HG03135 (cell line): ENCODE measurements at regions not wholly inside any gene's neighbourhood (a gene's known extent, or its start where the extent isn't known, plus 50 kb on each side); places are given as distances from the start of the nearest gene placed in this dataset.
"Not testable (repeated sequence)": the region's sequence is repeated elsewhere in the genome, so short reads cannot be mapped to it uniquely, and the experiment has no call there.

ENCODE experiments used
- ATAC-seq: cut with Tn5 transposase; IDR thresholded peaks from one replicate; pipeline ENCODE4 v1.9.1; 2021; ENCODE audit warnings: mild to moderate bottlenecking, moderate library complexity; ENCODE audit not compliant: unreplicated experiment

DNA sequence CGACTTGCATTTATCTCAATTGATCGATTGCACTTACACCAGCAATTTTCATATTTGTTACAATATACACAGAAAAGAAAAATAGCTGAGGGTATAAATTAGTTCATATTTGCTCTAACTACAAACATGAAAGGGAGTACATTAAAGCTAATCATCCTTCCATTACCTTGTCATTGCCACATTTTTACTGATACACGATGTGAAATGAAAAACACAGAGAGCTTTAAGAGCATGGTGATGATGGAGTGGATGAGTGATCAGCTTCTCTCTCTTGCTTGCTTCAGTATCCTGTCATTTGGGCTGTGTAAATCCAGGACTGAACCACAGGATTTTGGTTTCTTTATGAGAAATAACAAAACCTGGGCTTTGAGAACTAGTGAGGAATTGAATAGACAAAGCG is 1207.5 kb upstream of the GOT2 start:
- ATAC-seq, result no peak

DNA sequence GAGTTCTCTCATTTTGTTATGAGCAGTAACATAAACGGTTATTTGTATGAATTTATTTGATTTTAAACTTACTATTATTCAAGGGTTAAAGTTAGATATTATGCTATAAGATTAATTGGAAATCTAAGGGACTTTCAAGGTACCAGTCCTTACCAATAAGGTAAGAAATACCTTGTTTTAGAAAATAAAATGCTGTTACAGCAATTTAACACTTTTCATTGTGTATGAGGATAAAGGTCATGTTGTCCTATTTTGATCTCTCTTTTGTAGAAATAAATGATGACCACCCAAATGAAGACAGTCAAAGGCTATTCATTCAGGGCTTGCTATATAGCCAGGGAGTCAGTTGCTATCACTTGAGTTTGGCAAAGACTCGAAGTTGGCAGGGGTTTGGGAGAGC is 1185.9 kb upstream of the GOT2 start:
- ATAC-seq, result no peak

DNA sequence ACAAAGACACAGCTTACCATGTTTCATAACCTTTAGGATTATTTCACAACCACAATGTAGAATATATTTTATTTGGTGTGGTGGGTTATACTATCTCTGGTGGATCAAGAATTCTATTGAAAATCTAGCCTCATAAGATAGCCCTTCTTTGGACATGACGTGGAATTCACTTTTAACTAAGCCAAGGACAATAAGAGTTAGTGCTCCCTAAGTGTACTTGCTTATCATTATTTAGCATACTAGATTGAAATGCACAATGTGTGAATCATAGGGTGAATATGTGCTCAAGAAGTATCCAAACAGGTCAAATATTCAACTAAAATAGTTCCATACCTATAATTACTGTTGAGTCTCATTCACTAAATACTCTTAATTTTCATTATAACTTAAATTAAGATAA is 1179.5 kb upstream of the GOT2 start:
- no peak for ATAC-seq

DNA sequence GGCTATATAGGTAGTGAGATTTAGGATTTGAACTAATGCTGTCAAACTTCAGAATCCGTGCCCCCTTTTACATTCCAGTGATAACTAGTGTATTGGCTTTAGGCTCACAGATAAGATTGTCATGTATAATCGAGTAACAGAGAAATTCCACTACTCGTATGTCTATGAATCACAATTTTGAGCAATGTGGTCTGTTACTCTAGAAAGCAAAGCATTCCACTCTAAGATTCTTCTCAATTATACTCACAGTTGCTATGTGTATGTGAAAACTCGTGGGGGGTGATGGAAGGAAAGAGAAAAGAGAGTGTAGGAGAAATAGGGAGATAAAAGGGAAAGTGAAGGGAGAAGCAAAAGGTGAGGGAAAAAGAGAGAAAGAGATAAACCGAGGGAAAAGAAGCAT is 1175.1 kb upstream of the GOT2 start:
- no peak for ATAC-seq

DNA sequence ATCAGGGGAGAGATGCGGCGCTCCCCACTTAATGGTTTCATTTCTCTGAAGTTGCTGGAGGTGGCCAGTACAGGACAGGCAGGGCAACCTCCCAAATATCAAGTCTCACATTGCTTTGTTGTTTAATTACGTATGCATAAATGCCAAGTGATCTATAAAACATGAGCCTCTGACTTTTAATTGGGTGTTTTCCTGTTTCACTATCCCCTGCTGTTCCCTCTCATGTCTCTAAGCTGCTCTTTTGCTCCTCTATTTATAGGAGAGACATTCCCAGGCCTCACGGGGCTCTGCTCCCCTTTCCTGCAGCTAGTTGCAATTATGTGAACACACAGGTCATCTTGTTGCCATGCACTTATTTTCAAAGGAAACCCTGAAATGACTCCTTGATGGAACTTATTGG is 1173.5 kb upstream of the GOT2 start:
- ATAC-seq, result no peak

DNA sequence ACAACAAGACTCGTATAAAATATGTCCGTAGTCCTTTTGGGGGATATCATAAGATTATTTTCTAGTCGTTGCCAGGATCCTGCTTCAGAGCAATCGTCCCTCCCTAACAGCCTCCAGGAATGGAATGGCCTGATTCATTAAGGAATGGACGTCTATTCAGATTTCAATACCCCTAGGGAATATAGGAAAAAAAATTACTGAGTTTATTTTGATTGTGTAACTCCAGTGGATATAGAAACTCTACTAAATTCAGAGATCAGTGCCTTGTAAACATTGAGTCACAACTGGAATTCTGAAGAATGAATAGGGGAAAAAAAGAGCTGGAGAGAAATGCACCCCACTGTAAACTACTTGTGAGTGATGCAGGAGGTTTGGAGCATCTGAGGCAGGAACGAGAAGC is 1171.5 kb upstream of the GOT2 start:
- ATAC-seq, result no peak

DNA sequence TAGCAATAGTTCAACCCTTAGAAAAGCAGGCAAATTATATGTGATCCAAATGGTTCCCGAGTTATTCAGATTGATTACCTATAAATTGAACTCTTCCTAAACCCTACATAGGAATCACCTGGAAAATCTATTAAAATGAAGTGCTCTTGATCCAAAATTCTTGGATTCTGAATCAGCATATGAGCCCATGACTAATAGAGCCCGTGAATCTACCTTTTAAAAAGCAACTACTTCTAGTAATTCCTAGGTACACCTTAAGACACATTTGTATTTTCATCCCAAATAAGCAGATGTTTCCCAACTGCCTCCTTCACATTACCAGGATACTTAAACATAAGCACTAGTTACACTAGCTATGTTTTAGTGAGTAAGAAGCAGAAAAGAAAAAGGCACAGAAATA is 1171.0 kb upstream of the GOT2 start:
- no peak for ATAC-seq

DNA sequence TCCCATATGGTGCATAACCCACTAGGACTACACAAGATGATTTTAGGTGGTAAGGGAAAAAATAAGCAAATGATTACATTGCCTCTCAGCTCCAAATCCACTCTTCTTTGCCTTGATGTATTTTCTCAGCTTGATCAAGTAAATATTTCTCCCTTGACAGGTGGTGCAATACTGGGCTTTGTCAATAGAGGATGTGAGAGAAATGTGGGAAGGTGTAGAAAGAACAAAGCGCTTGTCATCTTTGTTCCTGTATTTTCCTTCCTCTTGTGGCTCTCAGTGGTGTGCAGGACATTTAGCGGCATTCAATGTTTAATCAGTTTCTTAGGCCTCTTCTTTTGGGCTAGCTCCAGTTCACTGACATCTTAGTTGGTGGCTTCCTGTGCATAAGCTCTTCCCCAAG is 1165.8 kb upstream of the GOT2 start:
- ATAC-seq, result no peak

DNA sequence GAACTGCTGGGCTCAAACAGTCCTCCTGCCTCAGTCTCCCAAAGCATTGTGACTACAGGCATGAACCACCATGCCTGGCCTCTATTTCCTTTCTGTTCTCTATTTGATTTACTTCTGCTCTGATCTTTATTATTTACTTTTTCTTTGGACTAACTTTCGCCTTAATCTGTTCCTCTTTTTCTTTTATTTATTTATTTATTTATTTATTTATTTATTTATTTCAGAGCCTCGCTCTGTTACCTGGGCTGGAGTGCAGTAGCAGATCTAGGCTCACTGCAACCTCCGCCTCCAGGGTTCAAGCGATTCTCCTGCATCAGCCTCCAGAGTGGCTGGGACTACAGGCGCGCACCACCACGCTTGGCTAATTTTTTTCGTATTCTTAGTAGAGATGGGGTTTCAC is 1158.3 kb upstream of the GOT2 start:
- no peak for ATAC-seq

DNA sequence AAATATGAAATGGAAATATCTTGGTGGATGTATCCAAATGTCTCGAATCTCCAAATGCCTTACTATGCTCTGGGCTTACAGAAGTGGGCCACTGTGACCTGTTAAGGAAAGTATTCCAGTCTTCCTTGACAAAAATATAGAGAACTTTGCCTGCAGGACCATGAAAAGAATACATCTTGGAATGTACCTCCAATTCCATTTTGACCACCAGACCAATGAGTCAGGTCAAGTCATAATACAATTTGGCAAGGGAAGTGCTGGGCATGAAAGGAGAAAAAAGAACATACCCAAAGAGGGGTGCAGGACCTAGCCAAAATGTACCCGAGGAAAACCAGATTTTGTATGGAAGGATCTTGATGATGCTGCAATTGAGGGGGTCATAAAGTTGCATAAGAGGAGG is 1153.7 kb upstream of the GOT2 start:
- ATAC-seq, result no peak

DNA sequence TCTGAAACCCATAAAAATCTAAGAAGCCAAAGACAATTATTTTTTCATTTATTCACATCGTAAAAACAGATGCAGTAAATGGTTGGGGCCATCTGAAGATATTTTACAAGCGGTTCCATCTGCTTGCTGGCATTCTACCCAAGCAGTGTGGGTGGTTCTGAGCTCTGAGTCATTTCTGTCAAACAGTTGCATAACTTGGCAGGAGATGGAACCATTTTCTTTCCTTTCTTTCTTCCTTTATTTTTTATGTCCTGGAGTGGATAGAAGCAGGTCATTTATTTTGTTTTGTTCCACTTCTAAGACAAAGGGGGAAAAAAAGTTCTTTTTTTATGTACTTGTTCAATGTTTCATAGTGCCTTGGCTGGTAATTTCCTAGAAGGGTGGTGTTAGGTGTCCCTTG is 1151.9 kb upstream of the GOT2 start:
- ATAC-seq, result no peak

DNA sequence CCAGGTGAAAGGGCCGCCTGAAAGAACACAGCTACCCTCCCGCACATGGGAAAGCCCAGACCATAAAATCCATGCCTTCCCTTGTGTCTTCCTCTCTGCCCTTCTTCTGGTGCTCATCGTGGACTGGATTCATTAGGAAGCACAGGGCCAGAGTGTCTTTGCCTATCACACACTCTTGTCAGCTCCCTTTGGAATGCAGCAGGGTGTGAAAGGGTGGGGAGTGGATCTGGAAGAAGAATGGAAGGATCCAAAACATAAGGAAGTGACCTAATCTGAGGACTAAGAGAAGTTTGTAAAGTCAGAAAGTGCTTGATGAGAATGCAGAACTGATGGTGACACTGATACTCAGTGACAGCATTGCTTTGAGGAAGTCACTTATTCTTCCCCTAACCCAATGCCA is 1147.3 kb upstream of the GOT2 start:
- ATAC-seq, result no peak

DNA sequence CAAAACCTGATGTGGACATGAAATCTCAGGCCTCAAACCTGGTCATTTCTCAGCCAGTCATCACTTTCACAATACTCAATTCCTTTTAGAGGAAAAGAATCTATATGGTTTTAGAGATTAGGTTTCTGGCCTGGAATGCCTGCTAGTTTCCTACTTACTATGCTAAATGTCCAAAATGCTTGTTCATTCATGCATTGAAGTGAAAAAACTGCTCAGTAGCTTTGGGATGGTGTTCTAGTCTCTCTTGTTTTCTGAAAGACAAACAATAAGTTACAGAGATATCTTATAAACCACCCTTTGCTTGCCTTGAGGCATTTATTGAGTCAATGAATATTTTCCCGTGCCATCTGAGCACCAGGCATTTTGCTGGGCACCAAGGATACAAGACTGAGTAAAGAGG is 1146.5 kb upstream of the GOT2 start:
- no peak for ATAC-seq

DNA sequence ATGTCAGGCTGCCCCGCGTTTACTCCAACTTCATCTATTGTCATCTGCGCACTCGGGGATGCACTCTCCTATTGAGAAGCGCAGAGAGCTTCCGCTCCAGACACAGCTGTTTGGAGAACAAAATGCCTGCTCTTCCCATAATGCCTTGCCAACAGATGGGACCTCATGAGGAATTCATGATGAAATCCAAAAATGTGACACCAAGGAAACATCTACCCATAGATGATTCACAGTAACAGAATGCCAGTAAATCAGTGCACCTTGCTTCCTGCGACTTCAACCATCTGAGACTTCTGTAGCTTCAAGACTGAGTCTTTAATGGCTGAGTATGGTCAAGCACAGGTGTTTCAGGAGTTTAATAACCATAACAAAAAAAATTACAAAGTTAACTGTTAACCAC is 1144.9 kb upstream of the GOT2 start:
- no peak for ATAC-seq

DNA sequence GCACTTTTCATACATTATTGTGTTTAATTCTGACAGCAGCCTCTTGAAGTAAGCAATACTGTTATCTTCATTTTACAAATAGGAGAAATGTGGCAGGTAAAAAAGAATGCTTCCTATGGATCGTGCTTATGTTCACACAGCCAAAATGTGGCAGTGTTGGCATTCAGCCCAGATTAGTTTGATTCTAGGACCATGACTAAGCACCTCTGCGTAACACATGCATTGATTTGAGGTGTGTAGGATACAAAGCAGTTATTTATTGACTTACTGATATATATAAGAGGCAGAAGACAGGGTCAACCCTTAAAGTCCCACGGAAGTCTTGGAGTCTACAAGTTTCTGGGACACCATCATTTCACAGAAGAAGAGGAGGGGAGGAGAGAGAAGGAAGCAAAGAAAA is 1144.4 kb upstream of the GOT2 start:
- no peak for ATAC-seq

DNA sequence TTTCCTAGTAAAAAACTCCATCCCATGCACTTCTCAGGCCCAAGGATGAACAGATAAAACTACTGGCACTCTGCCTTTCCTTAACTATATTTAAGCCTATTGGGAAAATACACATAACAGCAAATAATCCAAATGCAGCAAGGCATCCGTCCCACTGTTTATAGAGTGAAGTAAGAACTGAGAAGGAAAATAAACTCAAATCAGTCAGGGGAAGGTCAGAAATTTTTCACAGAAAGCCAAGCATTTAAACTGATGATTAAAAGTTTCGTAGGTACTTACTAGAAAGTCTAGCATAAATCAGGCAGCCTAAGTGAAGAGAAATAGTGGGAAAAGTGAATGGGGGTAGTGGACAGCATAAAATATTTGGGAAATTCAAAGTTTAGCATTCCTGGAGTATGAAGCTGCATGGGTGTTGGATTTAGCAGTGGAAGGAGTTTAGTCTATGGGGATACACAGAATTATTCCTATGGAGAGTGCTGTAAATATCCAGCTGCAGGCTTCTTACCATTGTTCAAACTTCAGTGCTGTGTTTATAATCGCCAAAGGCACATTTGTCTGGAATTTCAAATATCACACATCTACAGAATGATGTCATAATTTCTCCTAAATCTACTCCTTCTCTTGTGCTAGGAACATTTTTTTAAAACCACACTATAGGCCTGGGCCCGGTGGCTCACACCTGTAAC is 1131.0 kb upstream of the GOT2 start:
- no peak for ATAC-seq

DNA sequence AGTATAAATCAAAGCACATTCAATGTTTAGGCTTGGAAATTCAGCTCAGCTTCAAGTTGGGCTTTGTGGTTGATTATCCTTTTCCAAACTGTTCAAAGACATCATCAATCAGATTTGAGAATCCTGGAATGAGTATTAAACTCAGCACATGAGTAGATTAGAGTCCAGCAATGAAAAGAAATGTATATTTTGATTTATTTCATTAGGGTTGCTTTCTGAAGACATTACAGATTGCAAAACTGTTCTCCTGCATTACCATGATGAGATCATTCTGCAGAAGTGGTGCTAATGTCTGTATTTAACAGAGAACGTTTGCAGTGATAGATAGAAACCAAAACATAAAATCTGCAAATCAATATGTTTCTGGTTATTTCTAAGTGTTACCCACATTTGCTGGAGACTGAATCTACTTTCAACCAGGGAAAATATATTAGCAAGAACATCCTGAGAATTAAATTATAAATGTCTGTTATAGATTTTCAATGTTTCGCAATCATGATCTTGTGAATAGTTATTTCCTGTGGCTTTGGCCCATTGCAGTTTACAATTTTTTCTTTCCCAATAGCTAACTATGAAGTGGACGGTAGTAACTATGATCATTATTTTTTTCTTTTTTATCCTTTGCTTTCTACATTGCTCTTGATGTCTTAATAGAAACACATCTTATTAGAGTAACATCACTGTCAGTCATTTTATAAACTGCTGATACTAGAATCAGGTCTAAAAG is 1125.7 kb upstream of the GOT2 start:
- ATAC-seq, result no peak

DNA sequence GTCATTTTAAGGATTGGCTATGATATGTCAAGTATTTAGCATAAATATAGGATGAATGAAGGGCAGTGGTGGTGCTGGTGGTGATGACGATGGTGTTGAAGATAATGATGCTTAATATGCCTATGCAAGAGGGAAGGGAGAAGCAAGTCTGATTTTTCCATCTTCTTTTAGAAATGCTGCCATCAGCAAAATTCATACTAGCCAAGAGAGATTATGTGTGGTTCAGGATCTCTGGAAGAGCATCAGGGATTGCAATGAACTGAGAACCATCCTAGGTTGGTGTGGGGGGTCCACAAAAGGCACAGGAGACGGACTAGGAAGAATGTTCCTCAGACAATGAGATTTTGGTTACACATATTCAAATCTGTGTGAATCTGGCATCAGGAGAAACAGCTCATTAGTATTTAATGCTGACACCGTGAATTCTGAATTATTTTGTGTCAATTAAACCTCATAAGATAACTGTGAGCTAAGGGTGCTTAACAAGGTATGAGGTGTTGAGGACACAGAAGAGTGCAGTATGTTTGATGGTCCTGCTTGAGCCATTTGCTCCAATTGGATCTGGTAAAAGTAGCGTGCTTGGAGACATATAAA is 1120.8 kb upstream of the GOT2 start:
- ATAC-seq, result no peak

DNA sequence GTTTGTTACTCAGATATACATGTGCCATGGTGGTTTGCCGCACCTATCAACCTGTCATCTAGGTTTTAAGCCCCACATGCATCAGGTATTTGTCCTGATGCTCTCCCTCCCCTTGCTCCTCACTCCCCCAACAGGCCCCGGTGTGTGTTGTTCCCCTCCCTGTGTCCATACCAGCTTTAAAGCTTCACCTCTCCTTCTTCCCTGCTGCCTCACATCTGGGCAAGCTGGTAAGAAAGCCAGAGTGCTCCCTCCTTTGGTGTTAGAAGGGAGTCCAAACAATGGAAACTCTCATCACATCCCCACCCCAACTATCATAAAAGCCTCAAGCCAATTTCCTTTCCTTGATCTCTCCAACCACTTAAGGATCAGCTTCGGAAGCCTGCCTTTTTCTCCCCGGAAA is 1115.6 kb upstream of the GOT2 start:
- ATAC-seq, result no peak

DNA sequence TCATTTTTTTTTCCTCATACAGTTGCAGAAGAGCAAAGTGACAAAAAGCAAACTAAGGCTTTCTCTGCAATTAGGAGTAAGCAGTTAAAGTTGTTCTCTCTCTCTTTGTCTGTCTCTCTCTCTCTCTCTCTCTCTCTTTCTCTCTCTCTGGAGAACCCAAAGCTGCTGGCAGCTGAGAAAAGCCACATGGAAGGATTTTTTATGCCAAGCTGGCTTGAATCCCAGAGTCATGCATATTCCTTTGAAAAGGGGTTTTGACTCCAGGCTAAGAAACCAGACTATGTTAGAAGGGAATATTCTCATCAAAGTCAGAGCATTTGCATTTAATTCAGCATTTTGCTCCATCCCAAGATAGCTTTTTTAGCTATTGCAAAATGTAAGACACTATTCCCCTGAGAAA is 1114.2 kb upstream of the GOT2 start:
- no peak for ATAC-seq

DNA sequence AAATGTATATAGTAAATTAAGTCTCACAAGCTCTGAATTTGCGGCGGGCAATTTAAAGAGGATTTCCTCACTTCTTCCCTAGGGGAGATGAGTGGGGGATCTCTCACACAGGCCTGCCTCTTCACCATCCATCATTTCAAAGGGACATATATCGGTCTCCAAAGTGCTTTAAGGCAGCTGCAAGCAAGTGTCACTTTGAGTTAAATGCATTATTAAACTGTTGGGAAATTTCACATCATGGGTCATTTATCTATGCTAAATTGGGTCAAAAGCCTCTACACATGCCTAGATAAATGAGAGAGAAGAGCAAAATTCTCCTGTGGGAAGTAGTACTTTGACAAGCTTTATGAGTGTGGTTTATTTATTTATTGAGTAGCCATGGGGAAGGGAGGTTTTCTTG is 1106.1 kb upstream of the GOT2 start:
- no peak for ATAC-seq

DNA sequence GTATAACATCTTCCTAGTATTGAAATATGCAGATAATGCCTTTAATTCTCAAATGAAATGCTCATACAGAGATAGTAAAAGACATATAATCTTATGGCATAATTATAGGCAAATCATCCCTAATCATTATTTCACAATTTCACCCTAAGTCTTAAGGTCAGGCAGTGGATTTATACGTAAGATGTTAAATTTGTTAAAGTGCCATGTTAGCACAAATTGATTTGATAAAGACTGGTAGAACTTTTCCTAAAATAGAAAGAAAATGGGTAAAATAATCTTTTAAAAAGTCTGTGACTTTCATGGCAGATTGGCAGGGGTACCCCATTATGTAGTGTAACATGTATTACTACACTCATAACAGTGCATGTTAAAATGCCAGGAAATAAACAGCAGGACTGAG is 1092.7 kb upstream of the GOT2 start:
- ATAC-seq, result no peak

DNA sequence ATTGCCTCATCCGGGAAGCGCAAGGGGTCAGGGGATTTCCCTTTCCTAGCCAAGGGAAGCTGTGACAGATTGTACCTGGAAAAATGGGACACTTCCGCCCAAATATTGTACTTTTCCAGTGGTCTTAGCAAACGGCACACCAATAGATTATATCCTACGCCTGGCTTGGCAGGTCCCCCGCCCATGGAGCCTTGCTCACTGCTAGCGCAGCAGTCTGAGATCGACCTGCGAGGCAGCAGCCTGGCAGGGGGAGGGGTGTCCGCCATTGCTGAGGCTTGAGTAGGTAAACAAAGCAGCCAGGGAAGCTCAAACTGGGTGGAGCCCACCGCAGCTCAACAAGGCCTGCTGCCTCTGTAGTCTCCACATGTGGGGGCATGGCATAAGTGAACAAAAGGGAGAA is 1075.4 kb upstream of the GOT2 start:
- not testable (repeated sequence) for ATAC-seq
